ENCODE measurements at regions not wholly inside any gene's neighbourhood (a gene's known extent, or its start where the extent isn't known, plus 50 kb on each side); places are given as distances from the start of the nearest gene placed in this dataset.
"Not testable (repeated sequence)": the region's sequence is repeated elsewhere in the genome, so short reads cannot be mapped to it uniquely, and the experiment has no call there.

GRCh38 chr6:21333715-21334114 is 259.8 kb upstream of the SOX4 start:
- Histone ChIP-seq H3K9me3 (ENCODE audit: control insufficient read depth, low read length) (no peaks in the 10 kb centered on the region), H3K27ac (ENCODE audit: low read length) (no peak overlapping the region), H3K4me1 (ENCODE audit: control insufficient read depth, insufficient read depth, low read length) (no peaks in the 10 kb centered on the region), H3K4me3 (ENCODE audit: low read length) (no peak overlapping the region), H3K27me3 (ENCODE audit: control insufficient read depth, insufficient read depth) (no peaks in the 10 kb centered on the region)
- DNase-seq: no peak
- ATAC-seq: no peak
- 73% methylated on average over 2 of the region's 2 CpGs for WGBS
- intact Hi-C loops (cut with DNase I): no loop called here

DNA sequence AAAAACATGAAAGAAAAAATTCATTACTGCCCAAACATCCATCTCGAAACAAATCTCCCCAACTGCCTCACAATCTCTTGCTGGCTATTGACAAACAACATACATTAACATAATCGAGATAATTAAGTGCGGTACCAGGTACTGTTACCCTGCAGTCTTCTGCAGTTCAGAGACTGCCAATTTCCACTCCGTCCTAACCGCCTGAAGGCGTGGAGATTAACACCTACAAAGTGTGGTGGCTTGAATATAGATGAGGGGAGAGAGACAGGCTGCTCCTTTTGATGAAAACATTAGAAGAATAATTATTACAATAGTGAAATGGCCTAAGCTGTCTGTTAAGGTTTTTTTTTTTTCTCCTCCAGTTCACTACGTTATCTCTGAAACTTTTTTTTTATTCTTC is 258.9 kb upstream of the SOX4 start:
- no peak for DNase-seq
- no peak for ATAC-seq
- no peaks in the 10 kb centered on the region for H3K9me3 ChIP-seq (ENCODE audit: control insufficient read depth, low read length)
- intact Hi-C loops (cut with DNase I): no loop called here
- WGBS: 76% methylated on average over 7 of the region's 7 CpGs
- no peaks in the 10 kb centered on the region for H3K4me1 ChIP-seq (ENCODE audit: control insufficient read depth, insufficient read depth, low read length)
- no peak overlapping the region for H3K27ac ChIP-seq (ENCODE audit: low read length)
- H3K27me3 ChIP-seq (ENCODE audit: control insufficient read depth, insufficient read depth): no peaks in the 10 kb centered on the region
- H3K4me3 ChIP-seq (ENCODE audit: low read length): no peak overlapping the region

DNA sequence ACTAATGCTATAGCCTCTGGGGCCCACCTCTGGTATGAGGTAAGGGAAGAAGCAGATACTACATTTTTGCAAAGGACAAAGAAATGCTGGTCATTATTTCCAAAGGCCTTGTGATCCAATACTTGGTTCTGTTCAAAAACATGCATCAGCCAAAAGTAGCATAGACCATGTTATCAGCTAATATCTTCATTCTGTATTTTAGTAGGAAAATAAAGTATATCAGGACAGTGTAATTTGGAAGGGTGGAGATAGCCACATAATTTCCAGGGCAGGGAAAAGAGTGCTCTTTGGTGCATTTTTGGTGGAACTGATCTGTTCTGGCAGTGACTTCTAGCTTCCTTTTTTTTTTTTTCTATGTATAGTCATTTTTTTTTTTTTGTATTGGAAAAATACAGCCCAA is 258.0 kb upstream of the SOX4 start:
- Histone ChIP-seq H3K9me3 (ENCODE audit: control insufficient read depth, low read length) (no peaks in the 10 kb centered on the region), H3K4me3 (ENCODE audit: low read length) (no peak overlapping the region), H3K27me3 (ENCODE audit: control insufficient read depth, insufficient read depth) (no peaks in the 10 kb centered on the region), H3K4me1 (ENCODE audit: control insufficient read depth, insufficient read depth, low read length) (no peaks in the 10 kb centered on the region), H3K27ac (ENCODE audit: low read length) (no peak overlapping the region)
- DNase-seq (no peak), ATAC-seq (no peak)
- intact Hi-C loops (cut with DNase I): no loop called here

DNA sequence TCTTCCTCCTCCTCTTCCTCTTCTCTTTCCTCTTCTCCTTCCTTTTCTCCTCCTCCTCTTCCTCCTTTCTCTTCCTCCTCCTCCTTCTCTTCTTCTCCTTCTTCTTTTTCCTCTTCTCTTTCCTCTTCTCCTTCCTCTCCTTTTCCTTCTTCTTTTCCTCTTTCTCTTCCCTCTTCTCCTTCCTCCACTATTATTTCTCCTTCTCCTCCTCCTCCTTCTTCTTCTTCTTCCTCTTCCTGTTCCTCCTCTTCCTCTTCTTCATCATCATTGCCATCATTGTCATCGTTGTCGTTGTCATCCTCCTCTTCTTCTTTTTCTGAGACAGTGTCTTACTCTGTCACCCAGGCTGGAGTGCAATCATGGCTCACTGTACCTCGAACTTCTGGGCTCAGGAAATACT is 256.3 kb upstream of the SOX4 start:
- intact Hi-C loops (cut with DNase I): no loop called here
- Histone ChIP-seq H3K4me3 (ENCODE audit: low read length) (no peak overlapping the region), H3K27ac (ENCODE audit: low read length) (no peak overlapping the region), H3K4me1 (ENCODE audit: control insufficient read depth, insufficient read depth, low read length) (no peaks in the 10 kb centered on the region), H3K27me3 (ENCODE audit: control insufficient read depth, insufficient read depth) (no peaks in the 10 kb centered on the region), H3K9me3 (ENCODE audit: control insufficient read depth, low read length) (no peaks in the 10 kb centered on the region)
- no peak for ATAC-seq
- 62% methylated on average over 3 of the region's 3 CpGs for WGBS
- DNase-seq: no peak

GRCh38 chr6:21340573-21340972 is 253.0 kb upstream of the SOX4 start:
- Histone ChIP-seq H3K27ac (ENCODE audit: low read length) (no peak overlapping the region), H3K27me3 (ENCODE audit: control insufficient read depth, insufficient read depth) (no peaks in the 10 kb centered on the region), H3K4me1 (ENCODE audit: control insufficient read depth, insufficient read depth, low read length) (no peaks in the 10 kb centered on the region), H3K9me3 (ENCODE audit: control insufficient read depth, low read length) (no peaks in the 10 kb centered on the region), H3K4me3 (ENCODE audit: low read length) (no peak overlapping the region)
- ATAC-seq (no peak), DNase-seq (no peak)
- 76% methylated on average over 3 of the region's 3 CpGs for WGBS
- intact Hi-C loops (cut with DNase I): loop anchor here in 1 of 4 donors (10.0 kb wide), 1 partner anchor 244 kb away; no protein-coding TSS in a partner anchor

GRCh38 chr6:21341910-21342309 is 251.6 kb upstream of the SOX4 start:
- H3K4me3 ChIP-seq (ENCODE audit: low read length): no peak overlapping the region
- WGBS: 66% methylated on average over 4 of the region's 4 CpGs
- no peaks in the 10 kb centered on the region for H3K4me1 ChIP-seq (ENCODE audit: control insufficient read depth, insufficient read depth, low read length)
- H3K9me3 ChIP-seq (ENCODE audit: control insufficient read depth, low read length): no peaks in the 10 kb centered on the region
- intact Hi-C loops (cut with DNase I): loop anchor here in 1 of 4 donors (10.0 kb wide), 1 partner anchor 243 kb away; no protein-coding TSS in a partner anchor
- ATAC-seq (peak in 1 of 2 donors; percentile 35), DNase-seq (peak in 1 of 3 donors; percentile 51)
- peak overlapping the region; percentile 33 for H3K27ac ChIP-seq (ENCODE audit: low read length)
- no peaks in the 10 kb centered on the region for H3K27me3 ChIP-seq (ENCODE audit: control insufficient read depth, insufficient read depth)

GRCh38 chr6:21342501-21342900 is 251.1 kb upstream of the SOX4 start:
- WGBS: 58% methylated on average over 8 of the region's 8 CpGs
- DNase-seq (no peak), ATAC-seq (peak; percentile 83 to 86)
- Histone ChIP-seq H3K9me3 (ENCODE audit: control insufficient read depth, low read length) (no peaks in the 10 kb centered on the region), H3K27ac (ENCODE audit: low read length) (peak overlapping the region; percentile 33), H3K27me3 (ENCODE audit: control insufficient read depth, insufficient read depth) (no peaks in the 10 kb centered on the region), H3K4me3 (ENCODE audit: low read length) (no peak overlapping the region), H3K4me1 (ENCODE audit: control insufficient read depth, insufficient read depth, low read length) (no peaks in the 10 kb centered on the region)
- intact Hi-C loops (cut with DNase I): loop anchor here in 1 of 4 donors (10.0 kb wide), 1 partner anchor 242 kb away; no protein-coding TSS in a partner anchor

DNA sequence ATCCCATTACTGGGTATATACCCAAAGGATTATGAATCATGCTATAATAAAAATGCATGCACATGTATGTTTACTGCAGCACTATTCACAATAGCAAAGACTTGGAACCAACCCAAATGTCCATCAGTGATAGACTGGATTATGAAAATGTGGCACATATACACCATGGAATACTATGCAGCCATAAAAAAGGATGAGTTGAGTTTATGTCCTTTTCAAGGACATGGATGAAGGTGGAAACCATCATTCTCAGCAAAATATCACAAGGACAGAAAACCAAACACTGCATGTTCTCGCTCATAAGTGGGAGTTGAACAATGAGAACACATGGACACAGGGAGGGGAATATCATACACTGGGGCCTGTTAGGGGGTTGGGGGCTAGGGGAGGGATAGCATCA is 247.8 kb upstream of the SOX4 start:
- H3K9me3 ChIP-seq (ENCODE audit: control insufficient read depth, low read length); H3K27ac ChIP-seq (ENCODE audit: low read length); H3K4me3 ChIP-seq (ENCODE audit: low read length); DNase-seq; H3K27me3 ChIP-seq (ENCODE audit: control insufficient read depth, insufficient read depth); ATAC-seq; H3K4me1 ChIP-seq (ENCODE audit: control insufficient read depth, insufficient read depth, low read length): not testable (repeated sequence)
- intact Hi-C loops (cut with DNase I): loop anchor here in 1 of 4 donors (10.0 kb wide), 1 partner anchor 239 kb away; no protein-coding TSS in a partner anchor
- WGBS: 98% methylated on average over 1 of the region's 1 CpG

- no peaks in the 10 kb centered on the region for H3K9me3 ChIP-seq (ENCODE audit: control insufficient read depth, low read length)
- DNase-seq (no peak), ATAC-seq (no peak)
- no peak overlapping the region for H3K4me3 ChIP-seq (ENCODE audit: low read length)
- no peak overlapping the region for H3K27ac ChIP-seq (ENCODE audit: low read length)
- H3K27me3 ChIP-seq (ENCODE audit: control insufficient read depth, insufficient read depth): no peaks in the 10 kb centered on the region
- 67% methylated on average over 7 of the region's 7 CpGs for WGBS
- intact Hi-C loops (cut with DNase I): loop anchor here in 1 of 4 donors (10.0 kb wide), 1 partner anchor 237 kb away; no protein-coding TSS in a partner anchor
- peaks cover 4% of the 10 kb centered on the region for H3K4me1 ChIP-seq (ENCODE audit: control insufficient read depth, insufficient read depth, low read length)
Measured at GRCh38 chr6:21348146-21348503, 245.4 kb upstream of the SOX4 start.

GRCh38 chr6:21348504-21349195 is 244.9 kb upstream of the SOX4 start:
- intact Hi-C loops (cut with DNase I): loop anchor here in 1 of 4 donors (10.0 kb wide), 1 partner anchor 236 kb away; no protein-coding TSS in a partner anchor
- H3K27ac ChIP-seq (ENCODE audit: low read length): no peak overlapping the region
- 24% methylated on average over 7 of the region's 7 CpGs for WGBS
- H3K27me3 ChIP-seq (ENCODE audit: control insufficient read depth, insufficient read depth): no peaks in the 10 kb centered on the region
- H3K4me3 ChIP-seq (ENCODE audit: low read length): no peak overlapping the region
- ATAC-seq: peak; percentile 71 to 85
- H3K9me3 ChIP-seq (ENCODE audit: control insufficient read depth, low read length): no peaks in the 10 kb centered on the region
- peak; percentile 30 to 60 (median 51) for DNase-seq
- peaks cover 4% of the 10 kb centered on the region for H3K4me1 ChIP-seq (ENCODE audit: control insufficient read depth, insufficient read depth, low read length)

- no peak for DNase-seq
- intact Hi-C loops (cut with DNase I): loop anchor here in 1 of 4 donors (10.0 kb wide), 1 partner anchor 235 kb away; no protein-coding TSS in a partner anchor
- whole genome bisulfite sequencing: 93% methylated on average over 3 of the region's 3 CpGs
- ATAC-seq: no peak
- Histone ChIP-seq H3K4me1 (ENCODE audit: control insufficient read depth, insufficient read depth, low read length) (peaks cover 4% of the 10 kb centered on the region), H3K27ac (ENCODE audit: low read length) (no peak overlapping the region), H3K9me3 (ENCODE audit: control insufficient read depth, low read length) (no peaks in the 10 kb centered on the region), H3K27me3 (ENCODE audit: control insufficient read depth, insufficient read depth) (no peaks in the 10 kb centered on the region), H3K4me3 (ENCODE audit: low read length) (no peak overlapping the region)
Measured at GRCh38 chr6:21349834-21350233, 243.7 kb upstream of the SOX4 start.
